ENCODE measurements at regions not wholly inside any gene's neighbourhood (a gene's known extent, or its start where the extent isn't known, plus 50 kb on each side); places are given as distances from the start of the nearest gene placed in this dataset.

DNA sequence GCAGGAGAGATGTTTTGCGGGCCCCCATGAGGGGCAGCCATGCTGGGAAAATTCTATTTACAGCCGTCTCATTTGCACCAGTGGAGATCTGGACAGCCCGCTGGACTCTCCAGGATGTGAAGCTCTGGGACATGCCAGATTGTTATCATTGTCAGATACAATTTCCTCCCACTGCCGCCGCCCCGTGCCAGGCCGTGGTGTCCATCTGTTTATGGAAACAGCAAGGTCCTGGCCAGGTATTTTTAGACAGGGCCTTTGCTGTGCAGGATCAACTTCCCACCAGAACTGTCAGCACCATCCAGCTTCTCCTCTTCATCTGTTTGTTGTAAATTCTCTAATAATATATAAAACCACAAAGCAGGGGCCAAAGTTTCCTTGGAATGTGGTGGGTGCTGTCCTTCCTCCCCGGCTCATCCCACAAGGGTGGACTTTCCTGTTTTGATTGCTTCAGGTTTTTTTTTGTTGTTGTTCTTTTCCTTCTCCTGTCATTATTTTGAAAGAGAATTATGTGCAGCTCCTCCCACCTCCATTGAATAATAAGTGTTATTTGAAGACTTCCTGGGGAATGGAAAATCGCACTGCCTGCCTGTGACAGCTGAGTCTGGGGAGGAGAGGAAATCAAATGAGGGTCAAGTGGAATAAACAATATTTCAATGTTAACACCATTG is 398.1 kb downstream of the TNS1 start:
- Histone ChIP-seq H3K27me3 (no peaks in the 10 kb centered on the region), H3K4me3 (no peak overlapping the region), H3K36me3 (no peaks in the 10 kb centered on the region), H3K4me1 (no peaks in the 10 kb centered on the region), H3K9me3 (no peaks in the 10 kb centered on the region), H3K27ac (no peak overlapping the region)
- DNase-seq (ENCODE audit: low spot score in 2 of 2), result no peak
- TF ChIP-seq POLR2A (IDR thresholded peaks at IDR 0.05) (no peak), POLR2AphosphoS5 (IDR thresholded peaks at IDR 0.05) (no peak)
- TF ChIP-seq, protein P1, sequence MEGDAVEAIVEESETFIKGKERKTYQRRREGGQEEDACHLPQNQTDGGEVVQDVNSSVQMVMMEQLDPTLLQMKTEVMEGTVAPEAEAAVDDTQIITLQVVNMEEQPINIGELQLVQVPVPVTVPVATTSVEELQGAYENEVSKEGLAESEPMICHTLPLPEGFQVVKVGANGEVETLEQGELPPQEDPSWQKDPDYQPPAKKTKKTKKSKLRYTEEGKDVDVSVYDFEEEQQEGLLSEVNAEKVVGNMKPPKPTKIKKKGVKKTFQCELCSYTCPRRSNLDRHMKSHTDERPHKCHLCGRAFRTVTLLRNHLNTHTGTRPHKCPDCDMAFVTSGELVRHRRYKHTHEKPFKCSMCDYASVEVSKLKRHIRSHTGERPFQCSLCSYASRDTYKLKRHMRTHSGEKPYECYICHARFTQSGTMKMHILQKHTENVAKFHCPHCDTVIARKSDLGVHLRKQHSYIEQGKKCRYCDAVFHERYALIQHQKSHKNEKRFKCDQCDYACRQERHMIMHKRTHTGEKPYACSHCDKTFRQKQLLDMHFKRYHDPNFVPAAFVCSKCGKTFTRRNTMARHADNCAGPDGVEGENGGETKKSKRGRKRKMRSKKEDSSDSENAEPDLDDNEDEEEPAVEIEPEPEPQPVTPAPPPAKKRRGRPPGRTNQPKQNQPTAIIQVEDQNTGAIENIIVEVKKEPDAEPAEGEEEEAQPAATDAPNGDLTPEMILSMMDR (IDR thresholded peaks at IDR 0.05), result no peak
- intact Hi-C loops (cut with DNase I; ENCODE audit: low total_unique reads), result no loop called here

DNA sequence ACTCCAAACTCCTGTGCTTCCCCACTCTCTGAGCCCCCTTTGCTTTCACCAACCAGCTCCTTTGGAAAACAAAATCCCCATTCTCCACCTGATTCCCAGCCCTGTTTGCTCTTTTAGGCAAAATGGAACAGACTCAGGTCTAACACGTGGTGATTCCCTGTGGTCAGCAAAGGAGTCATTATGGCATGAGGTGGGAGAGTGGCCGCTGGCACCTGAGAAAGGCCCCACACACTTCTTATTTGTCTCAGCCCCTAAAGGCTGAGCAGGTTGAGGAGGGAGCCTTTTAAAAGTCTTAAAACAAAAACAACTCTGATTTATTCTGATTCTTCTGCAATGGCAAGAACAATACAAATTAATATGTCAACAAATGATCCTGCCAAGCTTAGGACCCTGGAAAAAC is 401.2 kb downstream of the TNS1 start:
- TF ChIP-seq, protein P1 (IDR thresholded peaks at IDR 0.05), result no peak
- TF ChIP-seq POLR2AphosphoS5 (IDR thresholded peaks at IDR 0.05) (no peak), POLR2A (IDR thresholded peaks at IDR 0.05) (no peak)
- Histone ChIP-seq H3K27me3 (no peaks in the 10 kb centered on the region), H3K4me3 (no peak overlapping the region), H3K9me3 (no peaks in the 10 kb centered on the region), H3K27ac (no peak overlapping the region), H3K4me1 (no peaks in the 10 kb centered on the region), H3K36me3 (no peaks in the 10 kb centered on the region)
- DNase-seq (ENCODE audit: low spot score in 2 of 2), result no peak
- intact Hi-C loops (cut with DNase I; ENCODE audit: low total_unique reads), result no loop called here

- no peak for TF ChIP-seq POLR2A (IDR thresholded peaks at IDR 0.05)
- TF ChIP-seq, protein P1 (IDR thresholded peaks at IDR 0.05), result no peak
- no peak for TF ChIP-seq POLR2AphosphoS5 (IDR thresholded peaks at IDR 0.05)
- no peak overlapping the region for H3K4me3 ChIP-seq
- H3K4me1 ChIP-seq, result no peaks in the 10 kb centered on the region
- H3K9me3 ChIP-seq, result no peaks in the 10 kb centered on the region
- H3K27me3 ChIP-seq, result no peaks in the 10 kb centered on the region
- no peak for DNase-seq (ENCODE audit: low spot score in 2 of 2)
- H3K27ac ChIP-seq, result no peak overlapping the region
- no peaks in the 10 kb centered on the region for H3K36me3 ChIP-seq
- intact Hi-C loops (cut with DNase I; ENCODE audit: low total_unique reads), result no loop called here
Observed at GRCh38 chr2:217599906-217600305, 402.9 kb downstream of the TNS1 start.

DNA sequence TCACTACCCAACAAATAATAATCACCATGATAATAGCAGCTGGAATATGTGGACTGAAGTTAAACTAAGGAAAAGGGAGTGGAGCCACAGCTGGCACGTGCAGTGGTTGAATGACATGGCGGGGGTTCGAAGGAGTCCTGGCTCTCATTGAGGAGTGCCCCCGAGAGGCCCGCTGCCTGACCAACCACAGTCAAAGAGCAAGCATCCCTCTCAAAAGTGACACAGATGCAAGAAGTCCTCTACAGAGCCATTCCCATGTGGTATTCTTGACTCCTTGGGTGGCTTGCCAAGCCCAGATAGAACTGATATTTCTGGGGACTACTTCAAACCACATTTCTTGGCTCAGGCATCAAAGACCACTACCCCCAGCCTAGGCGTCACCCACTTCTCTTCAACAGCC is 405.1 kb downstream of the TNS1 start:
- Histone ChIP-seq H3K9me3 (no peaks in the 10 kb centered on the region), H3K27ac (no peak overlapping the region), H3K4me1 (no peaks in the 10 kb centered on the region), H3K4me3 (no peak overlapping the region), H3K27me3 (no peaks in the 10 kb centered on the region), H3K36me3 (no peaks in the 10 kb centered on the region)
- intact Hi-C loops (cut with DNase I; ENCODE audit: low total_unique reads), result no loop called here
- TF ChIP-seq POLR2A (IDR thresholded peaks at IDR 0.05), result no peak
- TF ChIP-seq POLR2AphosphoS5 (IDR thresholded peaks at IDR 0.05), result no peak
- TF ChIP-seq, protein P1 (IDR thresholded peaks at IDR 0.05), result no peak
- DNase-seq (ENCODE audit: low spot score in 2 of 2), result no peak

GRCh38 chr2:217597145-217597544 is 405.6 kb downstream of the TNS1 start:
- H3K27ac ChIP-seq, result no peak overlapping the region
- no peaks in the 10 kb centered on the region for H3K36me3 ChIP-seq
- no peaks in the 10 kb centered on the region for H3K27me3 ChIP-seq
- no peak for TF ChIP-seq POLR2A (IDR thresholded peaks at IDR 0.05)
- no peak for TF ChIP-seq POLR2AphosphoS5 (IDR thresholded peaks at IDR 0.05)
- TF ChIP-seq, protein P1 (IDR thresholded peaks at IDR 0.05), result no peak
- H3K9me3 ChIP-seq, result no peaks in the 10 kb centered on the region
- H3K4me3 ChIP-seq, result no peak overlapping the region
- no peaks in the 10 kb centered on the region for H3K4me1 ChIP-seq
- intact Hi-C loops (cut with DNase I; ENCODE audit: low total_unique reads), result no loop called here
- no peak for DNase-seq (ENCODE audit: low spot score in 2 of 2)
